ENCODE measurements at regions not wholly inside any gene's neighbourhood (a gene's known extent, or its start where the extent isn't known, plus 50 kb on each side); places are given as distances from the start of the nearest gene placed in this dataset.
"Not testable (repeated sequence)": the region's sequence is repeated elsewhere in the genome, so short reads cannot be mapped to it uniquely, and the experiment has no call there.

DNA sequence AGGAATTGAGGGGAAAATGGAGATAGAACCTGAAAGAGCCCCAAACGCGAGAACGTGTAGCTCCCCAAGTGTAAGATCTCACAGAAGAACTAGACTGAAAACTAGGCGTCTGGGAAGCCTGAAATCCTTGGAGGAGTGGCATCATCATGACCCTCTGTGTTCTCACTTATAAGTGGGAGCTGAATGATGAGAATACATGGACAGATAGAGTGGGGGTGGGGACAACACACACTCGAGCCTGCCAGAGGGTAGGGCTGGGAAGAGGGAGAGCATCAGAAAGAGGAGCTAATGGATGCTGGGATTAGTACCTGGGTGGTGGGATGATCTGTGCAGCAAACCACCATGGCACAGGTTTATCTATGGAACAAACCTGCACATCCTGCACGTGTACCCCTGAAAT lies 258.7 kb upstream of the NOTCH2NLA start:
- not testable (repeated sequence) for DNase-seq

DNA sequence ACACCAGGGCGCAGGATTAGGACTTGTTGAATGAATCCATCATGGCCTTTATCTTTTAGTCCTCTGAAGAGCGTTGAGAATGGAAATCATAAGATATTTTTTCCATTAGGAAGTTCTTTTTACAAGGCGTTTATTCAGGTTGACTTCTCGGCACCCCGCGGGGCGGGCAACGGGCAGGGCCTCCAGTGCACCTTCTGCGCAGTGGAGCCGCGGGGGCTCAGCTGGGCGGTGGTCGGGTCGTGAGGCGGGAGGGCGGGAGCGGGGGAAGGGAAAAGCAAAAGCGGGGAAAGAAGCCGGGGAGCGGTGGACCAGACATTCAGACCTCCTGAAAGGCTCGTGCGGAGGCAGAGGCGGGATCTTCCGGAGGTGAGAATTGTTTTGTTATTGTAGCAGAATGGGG lies 258.3 kb upstream of the NOTCH2NLA start:
- not testable (repeated sequence) for DNase-seq

GRCh38 chr1:146486300-146487014 lies 257.6 kb upstream of the NOTCH2NLA start:
- DNase-seq: peak; percentile 29

GRCh38 chr1:146484195-146484594 lies 255.4 kb upstream of the NOTCH2NLA start:
- DNase-seq: not testable (repeated sequence)

- DNase-seq: peak; percentile 40
Observed at GRCh38 chr1:146479188-146479587, 250.4 kb upstream of the NOTCH2NLA start.

DNA sequence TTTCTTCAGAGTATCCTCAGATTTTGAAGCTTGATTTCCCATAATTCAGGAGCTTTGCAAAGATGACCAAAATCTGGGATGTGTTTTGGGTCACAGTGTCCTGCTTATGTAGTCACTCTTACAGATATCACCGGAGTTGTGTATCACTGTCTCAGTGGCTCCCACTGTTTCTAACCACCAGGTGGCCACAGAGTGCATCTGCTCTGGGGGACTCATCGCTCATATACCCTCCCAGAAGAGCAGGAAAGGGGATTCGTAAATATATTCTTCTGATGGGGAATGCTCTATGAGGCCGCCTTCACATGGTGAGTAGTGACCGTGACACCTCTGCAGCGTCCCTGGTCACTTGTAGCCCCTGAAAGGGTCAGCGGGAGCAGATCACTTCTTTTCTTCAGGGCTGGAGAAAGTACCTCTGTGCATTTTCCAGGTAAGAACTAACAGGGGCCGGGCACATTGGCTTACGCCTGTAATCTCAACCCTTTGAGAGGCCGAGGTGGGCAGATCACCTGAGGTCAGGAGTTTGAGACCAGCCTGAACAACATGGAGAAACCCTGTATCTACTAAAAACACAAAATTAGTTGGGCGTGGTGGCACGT lies 249.4 kb upstream of the NOTCH2NLA start:
- peak; percentile 34 for DNase-seq

DNA sequence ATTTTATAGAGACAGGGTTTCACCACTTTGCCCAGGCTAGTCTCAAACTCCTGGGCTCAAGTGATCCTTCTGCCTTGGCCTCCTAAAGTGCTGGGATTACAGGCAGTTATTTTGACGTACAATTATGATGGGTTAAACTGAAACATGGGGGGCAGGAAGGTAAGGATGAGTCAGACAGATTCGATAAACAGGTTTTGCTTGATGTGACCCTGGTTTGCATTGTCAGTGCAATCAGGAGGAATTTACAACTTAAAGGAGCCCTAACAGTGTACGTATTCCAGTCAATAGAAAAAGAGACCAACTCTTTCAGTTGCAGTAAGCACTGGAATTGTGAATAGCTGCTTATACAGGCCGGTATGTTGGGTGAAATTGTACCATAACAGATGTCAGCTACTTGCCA lies 246.3 kb upstream of the NOTCH2NLA start:
- not testable (repeated sequence) for DNase-seq

DNA sequence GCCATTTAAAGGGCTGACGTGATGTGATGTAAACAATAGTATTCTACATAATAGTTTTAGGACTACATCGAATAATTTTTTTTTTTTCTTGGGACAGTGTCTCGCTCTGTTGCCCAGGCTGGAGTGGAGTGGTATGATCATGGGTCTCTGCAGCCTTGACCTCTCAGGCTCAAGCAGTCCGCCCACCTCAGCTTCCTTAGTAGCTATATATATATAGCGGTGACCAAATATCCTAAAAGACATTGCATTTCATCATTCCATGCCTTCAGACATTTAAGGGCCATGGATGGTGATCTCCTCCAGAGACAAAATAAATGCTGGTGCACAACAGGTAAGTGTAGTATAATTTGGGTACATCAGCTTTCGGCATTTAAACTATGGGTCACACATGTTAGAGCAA lies 245.4 kb upstream of the NOTCH2NLA start:
- DNase-seq: not testable (repeated sequence)

DNA sequence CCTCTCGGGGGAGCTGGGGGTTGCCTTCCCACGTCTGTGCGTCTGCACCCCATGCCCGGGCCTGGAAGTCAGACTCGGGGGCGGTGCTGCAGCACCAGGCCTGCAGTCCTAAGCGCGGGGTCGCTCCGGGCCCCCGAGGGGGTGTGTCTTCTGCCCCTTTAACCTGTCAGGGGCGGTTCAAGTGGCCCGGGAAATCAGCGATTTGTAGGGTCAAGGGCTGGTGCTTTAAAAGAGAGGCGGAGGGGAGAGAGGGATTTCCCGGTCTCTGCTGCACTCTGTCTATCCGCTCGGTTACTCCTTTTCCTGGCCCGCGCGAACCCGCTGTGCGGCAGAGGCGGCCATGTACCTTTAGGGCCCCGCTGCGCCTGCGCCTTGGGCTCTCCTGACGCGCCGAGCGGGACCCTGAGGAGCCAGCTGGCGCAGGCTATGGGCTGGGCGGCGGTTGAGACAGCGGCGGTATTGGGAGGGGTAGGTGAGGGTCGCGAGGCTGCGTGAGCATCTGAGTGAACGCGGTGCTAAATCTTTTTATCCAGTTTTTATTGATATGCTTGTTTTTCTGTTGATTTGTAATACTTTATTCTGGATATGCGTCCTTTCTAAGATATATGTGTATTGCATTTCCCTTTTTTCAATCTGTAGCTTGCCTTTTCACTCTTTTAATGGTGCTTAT lies 243.5 kb upstream of the NOTCH2NLA start:
- DNase-seq: peak; percentile 51

- not testable (repeated sequence) for DNase-seq
Observed at GRCh38 chr1:146459939-146460338, 231.1 kb upstream of the NOTCH2NLA start.

- DNase-seq: not testable (repeated sequence)
Observed at GRCh38 chr1:146459308-146459707, 230.5 kb upstream of the NOTCH2NLA start.

GRCh38 chr1:146448877-146449246 lies 220.0 kb upstream of the NOTCH2NLA start:
- DNase-seq: not testable (repeated sequence)

DNA sequence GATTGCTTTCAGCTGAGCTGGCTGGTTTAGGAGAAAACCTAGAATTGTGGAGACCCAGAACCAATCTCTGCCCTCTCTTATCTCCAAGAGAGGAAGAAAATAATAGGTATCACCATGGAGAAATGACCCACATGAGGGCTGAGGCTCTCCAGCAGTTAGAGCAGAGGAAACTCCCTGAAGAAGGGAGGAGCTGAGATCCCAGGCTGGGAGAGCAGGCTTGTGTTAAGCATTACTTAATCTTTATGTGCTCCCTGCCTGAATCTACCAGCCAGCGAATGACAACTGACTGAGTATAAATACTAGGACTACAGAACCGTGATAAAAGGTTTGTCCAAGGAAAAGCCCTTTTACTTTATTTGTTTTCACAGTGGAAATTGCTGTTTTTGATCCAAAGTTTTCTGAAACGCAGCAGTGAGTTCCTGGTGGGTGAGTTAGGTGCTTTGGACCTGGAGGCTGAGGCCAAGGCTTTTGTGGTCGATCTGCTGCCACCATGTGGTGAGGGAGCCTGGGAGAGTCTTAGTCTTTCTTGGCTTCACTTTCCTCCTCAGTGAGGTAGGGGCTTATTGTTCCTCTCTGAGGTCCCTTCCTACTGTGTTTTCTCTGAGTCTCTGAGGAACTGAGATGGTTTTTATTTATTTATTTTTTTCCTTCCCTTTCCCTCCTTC lies 219.5 kb upstream of the NOTCH2NLA start:
- DNase-seq: not testable (repeated sequence)

DNA sequence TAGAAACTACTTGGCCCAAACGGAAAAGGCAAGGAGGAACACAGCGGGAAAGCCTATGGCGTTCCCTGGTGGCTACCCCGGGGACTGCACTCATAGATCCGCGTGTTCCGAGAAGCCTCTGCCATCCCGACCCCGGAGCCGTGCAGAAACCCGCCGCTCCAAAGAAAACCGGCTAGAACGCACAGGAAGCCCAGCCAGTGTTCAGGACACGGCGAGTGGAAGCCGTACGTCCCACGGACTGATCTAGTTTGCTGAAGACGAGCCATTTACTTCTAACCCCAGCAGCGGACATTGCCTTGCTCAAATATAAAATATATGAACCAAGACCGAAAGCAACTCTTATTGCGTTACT lies 215.0 kb upstream of the NOTCH2NLA start:
- peak; percentile 8 for DNase-seq

DNA sequence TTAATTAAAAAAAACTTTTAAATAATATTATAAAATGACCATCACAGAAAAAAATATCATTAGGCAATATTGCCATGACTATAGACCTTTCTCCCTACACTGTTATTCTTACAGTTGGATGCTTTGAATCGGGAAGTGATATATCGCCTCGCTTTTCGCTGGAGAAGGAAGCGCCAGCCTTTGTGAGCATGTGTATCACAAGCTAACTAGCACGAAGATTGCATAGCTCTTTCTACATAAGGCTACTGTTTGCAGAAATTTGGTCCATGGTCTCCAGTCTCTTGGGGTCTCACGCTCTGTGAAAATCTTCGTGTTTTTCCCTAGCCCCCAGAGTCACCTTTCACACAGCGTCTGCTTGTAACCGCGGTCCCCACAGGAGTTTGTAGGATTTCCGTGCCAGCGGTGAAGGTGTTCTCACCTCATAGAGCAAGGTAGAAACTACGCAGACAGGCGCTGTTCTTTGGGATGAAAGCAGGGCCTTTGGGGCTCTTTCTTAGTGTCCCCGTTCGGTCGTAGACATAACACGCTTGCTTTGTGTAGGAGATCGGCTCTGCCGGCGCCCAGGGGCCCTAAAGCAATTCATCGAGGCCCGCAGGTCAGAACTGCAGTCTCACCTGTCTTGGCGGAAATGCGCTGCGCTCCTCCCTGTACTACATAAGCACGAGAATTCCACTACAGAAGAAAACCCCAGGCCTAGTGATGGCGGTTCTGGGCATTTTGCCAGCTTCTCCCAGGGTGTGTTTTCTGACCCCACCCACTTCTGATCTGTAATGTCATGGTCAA lies 214.5 kb upstream of the NOTCH2NLA start:
- not testable (repeated sequence) for DNase-seq

- DNase-seq: not testable (repeated sequence)
Observed at GRCh38 chr1:146438543-146438942, 209.7 kb upstream of the NOTCH2NLA start.

- not testable (repeated sequence) for DNase-seq
Observed at GRCh38 chr1:146416642-146417041, 187.8 kb upstream of the NOTCH2NLA start.

GRCh38 chr1:146415017-146415416 lies 186.2 kb upstream of the NOTCH2NLA start:
- DNase-seq: not testable (repeated sequence)

DNA sequence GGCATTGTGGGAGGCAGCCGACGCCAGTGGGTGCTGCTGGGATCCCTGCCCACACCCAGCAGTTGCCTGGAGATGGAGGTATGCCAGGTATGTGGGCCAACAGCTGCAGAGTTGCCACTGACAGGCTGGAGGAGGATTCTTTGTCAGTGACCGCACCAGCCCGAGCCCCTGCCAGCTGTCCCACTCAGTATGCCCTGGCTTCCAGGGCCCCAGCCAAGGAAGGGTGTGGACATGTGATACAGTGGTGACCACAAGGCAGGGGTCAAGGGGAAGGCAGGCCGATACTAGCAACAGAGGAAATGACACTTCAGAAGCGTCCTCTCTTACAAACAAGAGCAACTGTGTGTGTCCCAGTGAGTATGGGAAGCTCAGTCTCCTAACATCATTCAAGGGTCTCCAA lies 185.1 kb upstream of the NOTCH2NLA start:
- DNase-seq: not testable (repeated sequence)

GRCh38 chr1:146411923-146412322 lies 183.1 kb upstream of the NOTCH2NLA start:
- DNase-seq: not testable (repeated sequence)

GRCh38 chr1:146409817-146410441 lies 181.1 kb upstream of the NOTCH2NLA start:
- peak; percentile 84 for DNase-seq

- peak; percentile 41 for DNase-seq
Observed at GRCh38 chr1:146409116-146409801, 180.4 kb upstream of the NOTCH2NLA start.
